ENCODE measurements at regions not wholly inside any gene's neighbourhood (a gene's known extent, or its start where the extent isn't known, plus 50 kb on each side); places are given as distances from the start of the nearest gene placed in this dataset.

- TF ChIP-seq POLR2A (IDR thresholded peaks at IDR 0.05; ENCODE audit: low read length) (no peak), GATA1 (IDR thresholded peaks at IDR 0.05; ENCODE audit: low read depth, low read length) (no peak)
These were observed 93.6 kb downstream of the TUSC1 start for GRCh38 chr9:25584611-25585010.
